ENCODE measurements at regions not wholly inside any gene's neighbourhood (a gene's known extent, or its start where the extent isn't known, plus 50 kb on each side); places are given as distances from the start of the nearest gene placed in this dataset.
A peak's percentile ranks its signal among the peaks of the same experiment; 100 is the strongest.

GRCh38 chrX:39886282-39886681 lies 211.5 kb downstream of the BCOR start:
- no peak for DNase-seq

DNA sequence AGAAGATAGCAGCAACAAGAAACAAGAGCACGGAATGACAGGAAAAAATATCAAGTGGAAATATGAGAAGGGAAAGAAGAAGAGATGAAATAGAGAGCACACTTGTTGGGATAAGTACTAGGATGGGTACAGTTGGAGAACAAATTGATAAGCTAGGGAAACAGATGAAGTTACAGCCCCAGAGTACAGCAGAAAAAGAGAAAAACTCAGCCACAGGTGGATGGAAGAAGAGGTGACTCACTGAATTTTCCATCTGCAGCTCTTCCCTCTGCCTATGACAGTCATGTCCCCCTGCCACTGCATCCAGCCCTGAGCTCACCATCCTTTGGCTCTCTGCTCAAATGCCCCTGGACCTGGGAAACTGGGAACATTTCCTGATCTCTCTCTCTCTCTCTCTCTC lies 209.0 kb downstream of the BCOR start:
- DNase-seq, result no peak

GRCh38 chrX:39889704-39890103 lies 208.1 kb downstream of the BCOR start:
- no peak for DNase-seq

DNA sequence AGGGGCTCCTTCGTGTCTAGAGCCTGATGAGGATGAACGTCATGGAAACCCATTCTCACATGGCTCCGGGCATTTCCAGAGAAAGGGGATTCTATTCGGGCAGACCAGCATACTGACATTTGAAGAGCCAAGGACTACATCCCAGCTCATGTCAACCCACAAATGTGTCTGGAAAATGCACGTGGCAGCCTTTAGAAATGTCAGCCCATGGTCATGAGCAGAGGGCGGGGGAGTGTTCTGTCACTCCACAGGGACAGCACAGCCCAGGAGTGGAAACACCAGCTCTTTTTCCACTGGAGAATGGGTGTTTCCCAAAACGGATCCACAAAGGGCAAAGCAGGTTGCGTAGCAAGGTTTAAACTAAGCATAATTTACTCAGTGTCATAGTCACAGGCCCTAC lies 207.0 kb downstream of the BCOR start:
- DNase-seq, result no peak

GRCh38 chrX:39891781-39892180 lies 206.0 kb downstream of the BCOR start:
- no peak for DNase-seq

GRCh38 chrX:39893417-39894338 lies 204.1 kb downstream of the BCOR start:
- DNase-seq, result no peak

DNA sequence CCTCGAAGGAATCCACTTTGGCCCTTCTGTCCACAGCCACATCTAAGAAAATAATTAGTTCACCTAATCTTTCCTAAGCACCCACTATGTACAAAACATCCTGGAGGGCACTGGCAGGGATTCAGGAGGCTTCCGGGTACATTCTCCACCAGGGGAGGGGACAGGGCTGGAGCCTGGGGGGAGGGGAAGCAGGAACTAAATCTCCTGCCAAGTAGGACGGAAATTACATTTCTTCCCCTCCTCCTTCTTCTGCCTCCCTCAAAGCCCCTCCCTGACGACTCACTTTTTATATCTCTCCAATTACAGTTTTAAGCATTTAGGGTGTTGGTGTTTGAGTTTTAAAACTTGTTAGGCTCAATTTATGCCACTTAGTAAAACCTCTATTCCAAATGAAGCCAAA lies 203.1 kb downstream of the BCOR start:
- DNase-seq, result no peak

DNA sequence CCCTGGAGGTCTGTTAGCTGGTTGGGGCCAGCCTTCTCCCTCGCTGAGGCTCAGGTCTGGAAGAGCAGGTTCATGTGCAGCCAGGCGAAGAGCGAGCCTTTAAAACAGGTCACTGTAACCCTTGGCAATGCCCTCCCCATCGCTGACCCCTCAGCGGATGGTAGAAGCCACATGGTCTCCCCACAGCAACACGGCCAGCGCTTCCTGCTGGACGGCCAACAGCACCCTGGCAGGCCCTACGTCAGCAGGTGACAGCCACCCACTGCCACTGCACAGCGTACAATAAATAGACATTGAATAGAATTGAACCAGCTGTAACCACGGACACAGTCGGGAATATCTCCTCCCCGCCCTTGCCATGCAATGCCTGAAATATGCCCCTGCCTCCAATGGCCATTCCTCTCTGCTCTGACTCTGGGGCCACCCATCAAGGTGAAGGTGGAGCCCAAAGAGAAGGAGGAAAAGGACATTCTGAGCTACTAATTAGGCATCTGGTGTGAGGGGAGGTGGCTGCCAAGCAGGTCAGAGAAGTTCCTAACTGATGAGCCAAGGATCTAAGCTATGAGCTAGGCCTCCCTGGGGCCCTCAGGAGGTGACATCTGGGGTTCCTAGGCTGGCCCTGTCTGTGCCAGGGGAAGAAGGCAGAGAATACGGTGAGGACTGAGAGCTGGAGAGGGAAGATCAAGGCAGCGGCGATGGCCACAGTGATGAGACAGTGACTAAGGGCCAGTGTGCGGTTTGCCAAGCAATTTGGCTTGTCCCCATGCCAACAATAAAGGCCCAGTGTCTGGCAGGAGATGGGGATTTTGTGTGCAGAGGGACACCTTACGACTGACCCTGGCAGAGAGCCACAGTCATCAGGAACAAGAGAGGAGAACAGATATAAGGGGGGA lies 202.3 kb downstream of the BCOR start:
- DNase-seq, result no peak

GRCh38 chrX:39896951-39897740 lies 200.6 kb downstream of the BCOR start:
- peak; percentile 35 for DNase-seq

- DNase-seq, result no peak
Measured at GRCh38 chrX:39897741-39898097, 200.0 kb downstream of the BCOR start.

GRCh38 chrX:39898147-39898546 lies 199.6 kb downstream of the BCOR start:
- no peak for DNase-seq

- DNase-seq, result no peak
Measured at GRCh38 chrX:39899059-39899458, 198.7 kb downstream of the BCOR start.

GRCh38 chrX:39899856-39900776 lies 197.6 kb downstream of the BCOR start:
- DNase-seq, result no peak

- peak; percentile 48 for DNase-seq
Measured at GRCh38 chrX:39900777-39901170, 197.0 kb downstream of the BCOR start.

DNA sequence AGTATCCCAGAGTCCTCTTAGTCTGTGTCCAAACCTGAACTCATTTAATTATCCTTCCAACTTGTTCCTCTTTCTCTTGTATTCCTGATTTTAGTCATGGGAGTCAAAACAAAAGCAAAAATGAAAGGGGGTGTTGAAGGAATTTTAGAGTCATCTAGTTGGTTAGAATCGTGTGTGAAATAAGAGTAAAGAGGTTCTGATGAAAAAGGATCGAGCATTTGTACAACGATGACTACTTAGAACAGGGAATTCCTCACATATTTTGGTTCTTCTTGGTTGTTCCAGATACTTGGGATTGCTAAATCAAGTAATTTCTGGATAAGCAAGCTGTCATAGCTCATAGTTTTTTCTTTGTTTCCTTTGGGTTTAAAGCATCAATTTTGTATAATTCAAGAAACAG lies 194.4 kb downstream of the BCOR start:
- DNase-seq, result no peak

GRCh38 chrX:39903937-39904336 lies 193.8 kb downstream of the BCOR start:
- DNase-seq, result no peak

- DNase-seq, result no peak
Measured at GRCh38 chrX:39904816-39905537, 192.8 kb downstream of the BCOR start.

GRCh38 chrX:39905538-39905891 lies 192.2 kb downstream of the BCOR start:
- no peak for DNase-seq

DNA sequence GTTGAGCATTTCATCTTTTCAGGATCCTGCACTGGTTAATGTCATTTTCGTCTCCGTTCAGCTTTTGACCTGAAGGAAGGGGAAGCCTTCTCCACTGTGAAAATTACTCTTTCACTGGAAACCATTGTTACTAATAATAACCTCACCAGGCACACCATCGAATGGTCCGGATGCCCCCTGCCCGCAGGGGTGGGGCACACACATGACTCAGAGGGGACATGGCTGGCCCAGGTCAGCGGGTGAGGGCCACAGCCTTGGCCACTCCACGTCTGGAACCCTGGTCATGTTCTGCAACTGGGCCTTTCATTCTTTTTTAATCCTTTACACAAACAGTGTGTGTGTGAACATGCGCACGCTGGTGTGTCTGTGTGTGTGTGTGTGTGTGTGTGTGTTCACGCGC lies 191.8 kb downstream of the BCOR start:
- no peak for DNase-seq

DNA sequence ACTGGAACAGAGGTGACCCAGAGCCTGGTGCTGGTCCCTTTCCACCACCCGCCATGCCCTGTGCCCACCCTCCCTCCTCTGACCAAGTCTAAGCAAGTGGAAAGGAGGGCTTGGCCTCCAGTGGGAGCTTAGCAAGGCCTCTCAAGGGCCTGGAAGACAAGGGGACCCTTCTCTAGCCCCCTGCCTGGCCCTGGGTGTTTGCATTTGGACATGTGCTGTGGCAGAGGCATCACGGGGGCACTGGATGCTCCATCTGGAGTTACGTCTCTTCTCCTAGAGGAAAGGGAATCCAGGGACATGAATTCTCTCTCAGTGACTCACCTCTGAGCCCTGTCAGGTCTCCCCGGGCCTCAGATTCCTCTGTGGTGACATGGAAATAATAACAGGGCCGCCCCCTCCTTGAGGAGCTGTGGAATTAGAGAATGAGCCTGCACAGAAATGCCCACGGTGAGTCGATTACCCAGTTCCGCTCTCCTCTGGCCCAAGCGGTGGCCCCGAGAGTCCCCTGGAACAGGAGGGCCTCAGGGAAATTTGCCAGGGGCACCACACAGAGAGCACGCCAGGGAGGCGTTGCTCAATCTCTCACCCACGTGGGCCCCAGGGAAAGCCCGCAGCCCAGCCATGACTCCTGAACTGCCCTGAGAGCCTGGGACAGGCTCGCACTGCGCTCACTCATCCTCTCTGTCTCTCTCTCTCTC lies 189.6 kb downstream of the BCOR start:
- no peak for DNase-seq

- no peak for DNase-seq
Measured at GRCh38 chrX:39909996-39910395, 187.8 kb downstream of the BCOR start.
